Omental fat pad (tissue), 3 donors: ENCODE measurements at regions not wholly inside any gene's neighbourhood (a gene's known extent, or its start where the extent isn't known, plus 50 kb on each side); places are given as distances from the start of the nearest gene placed in this dataset.

Experiments
- ATAC-seq: fragments of 150-250 bp; one replicate; pipeline ENCODE4 v1.9.1; 2016; ENCODE audit warnings: mild to moderate bottlenecking, moderate library complexity; ENCODE audit not compliant: low FRiP score
- DNase-seq: peaks from one replicate; pipeline ENCODE4 v3.0.0-alpha.2; 2019; ENCODE audit warnings: low spot score
- TF ChIP-seq, protein P1 (sequence below), 3 donors: fragments of 450-650 bp; IDR thresholded peaks; one replicate each; pipeline ENCODE4 v1.5.1; 2016 to 2017; ENCODE audit warnings: antibody characterized with exemption in 3 of 3, mild to moderate bottlenecking in 3 of 3, moderate library complexity in 2 of 3

DNA sequence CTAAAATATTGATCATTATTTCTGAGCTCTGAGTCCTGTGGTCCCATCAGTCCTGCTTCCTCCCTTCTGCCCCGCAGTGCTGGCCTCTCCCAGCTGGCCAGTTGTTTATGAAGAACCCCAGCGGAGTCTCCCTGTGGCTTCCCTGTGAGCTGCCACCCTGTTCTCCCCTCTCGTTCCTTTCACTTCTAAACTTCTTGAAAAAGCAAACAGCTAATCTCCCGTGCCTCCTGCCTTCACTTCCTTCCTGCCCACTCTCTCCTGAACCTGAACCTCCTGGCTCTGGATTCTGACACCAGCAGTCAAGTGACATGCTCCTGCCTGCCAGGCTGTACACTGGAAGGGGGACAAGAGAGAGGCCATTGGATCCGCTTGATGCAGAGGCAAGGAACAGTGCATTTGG is 63.7 kb upstream of the ZPBP start:
- TF ChIP-seq, protein P1, sequence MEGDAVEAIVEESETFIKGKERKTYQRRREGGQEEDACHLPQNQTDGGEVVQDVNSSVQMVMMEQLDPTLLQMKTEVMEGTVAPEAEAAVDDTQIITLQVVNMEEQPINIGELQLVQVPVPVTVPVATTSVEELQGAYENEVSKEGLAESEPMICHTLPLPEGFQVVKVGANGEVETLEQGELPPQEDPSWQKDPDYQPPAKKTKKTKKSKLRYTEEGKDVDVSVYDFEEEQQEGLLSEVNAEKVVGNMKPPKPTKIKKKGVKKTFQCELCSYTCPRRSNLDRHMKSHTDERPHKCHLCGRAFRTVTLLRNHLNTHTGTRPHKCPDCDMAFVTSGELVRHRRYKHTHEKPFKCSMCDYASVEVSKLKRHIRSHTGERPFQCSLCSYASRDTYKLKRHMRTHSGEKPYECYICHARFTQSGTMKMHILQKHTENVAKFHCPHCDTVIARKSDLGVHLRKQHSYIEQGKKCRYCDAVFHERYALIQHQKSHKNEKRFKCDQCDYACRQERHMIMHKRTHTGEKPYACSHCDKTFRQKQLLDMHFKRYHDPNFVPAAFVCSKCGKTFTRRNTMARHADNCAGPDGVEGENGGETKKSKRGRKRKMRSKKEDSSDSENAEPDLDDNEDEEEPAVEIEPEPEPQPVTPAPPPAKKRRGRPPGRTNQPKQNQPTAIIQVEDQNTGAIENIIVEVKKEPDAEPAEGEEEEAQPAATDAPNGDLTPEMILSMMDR (IDR thresholded peaks at IDR 0.05) = no peak
- ATAC-seq (no peak), DNase-seq (no peak)

DNA sequence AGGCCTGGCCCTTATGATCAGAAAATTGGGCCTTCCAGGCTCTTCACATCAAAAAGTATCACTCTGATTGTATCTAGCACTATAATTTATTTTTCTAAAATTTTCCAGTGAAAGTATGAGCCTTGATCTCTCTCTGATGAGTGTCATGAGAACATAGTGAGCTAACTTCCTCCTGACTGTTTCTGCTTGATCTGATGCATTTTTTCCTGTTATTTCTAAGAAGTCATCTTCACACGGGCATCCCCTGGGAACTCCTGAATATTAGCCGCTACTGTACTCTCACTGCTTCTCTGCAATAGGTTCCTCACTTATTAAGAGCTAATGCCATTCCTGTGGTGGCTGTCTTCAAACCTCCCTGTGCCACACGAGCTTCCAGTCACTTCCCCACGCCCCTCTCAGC is 63.1 kb upstream of the ZPBP start:
- ATAC-seq (no peak), DNase-seq (no peak)
- TF ChIP-seq, protein P1 (IDR thresholded peaks at IDR 0.05) = no peak

GRCh38 chr7:50155755-50156154 is 62.7 kb upstream of the ZPBP start:
- no peak for DNase-seq
- TF ChIP-seq, protein P1 (IDR thresholded peaks at IDR 0.05) = no peak
- ATAC-seq = no peak

- TF ChIP-seq, protein P1 (IDR thresholded peaks at IDR 0.05) = no peak
- no peak for ATAC-seq
- DNase-seq = no peak
Observed at GRCh38 chr7:50153995-50154394, 60.9 kb upstream of the ZPBP start.

DNA sequence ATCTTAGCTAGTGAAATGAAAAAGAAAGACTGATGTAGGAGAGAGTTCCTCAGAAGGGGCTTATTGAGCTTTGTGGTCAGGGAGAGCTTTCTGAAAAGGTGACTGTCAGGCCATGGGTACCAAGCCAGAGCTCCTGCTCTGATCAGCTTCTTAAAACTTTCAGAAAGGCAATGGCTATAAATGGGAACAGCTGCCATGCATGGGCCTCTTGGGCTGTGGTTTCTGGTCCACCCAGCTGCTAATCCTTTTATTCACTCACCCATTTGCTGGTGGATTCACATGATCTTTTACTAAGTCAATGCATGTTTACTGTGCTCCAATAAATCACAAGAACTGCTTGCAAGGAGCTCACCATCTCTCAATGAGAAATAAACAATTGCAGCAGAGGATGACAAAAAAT is 60.1 kb upstream of the ZPBP start:
- DNase-seq = no peak
- TF ChIP-seq, protein P1 (IDR thresholded peaks at IDR 0.05) = no peak
- ATAC-seq = no peak

DNA sequence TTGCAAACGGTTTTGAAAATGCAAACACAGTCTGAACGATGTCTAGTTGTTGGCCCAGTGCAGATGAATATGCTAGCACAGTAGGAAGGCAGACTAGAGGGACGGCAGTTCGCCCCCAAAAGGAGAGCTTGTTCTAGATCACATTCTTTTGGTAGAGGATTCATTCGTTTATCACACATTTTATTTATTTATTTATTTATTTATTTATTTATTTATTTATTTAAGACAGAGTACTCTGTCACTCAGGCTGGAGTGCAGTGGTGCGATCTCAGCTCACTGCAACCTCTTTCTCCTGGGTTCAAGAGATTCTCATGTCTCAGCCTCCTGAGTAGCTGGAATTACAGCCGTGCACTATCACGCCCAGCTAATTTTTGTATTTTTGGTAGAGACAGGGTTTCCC is 59.4 kb upstream of the ZPBP start:
- ATAC-seq = no peak
- DNase-seq = no peak
- TF ChIP-seq, protein P1 (IDR thresholded peaks at IDR 0.05) = no peak

DNA sequence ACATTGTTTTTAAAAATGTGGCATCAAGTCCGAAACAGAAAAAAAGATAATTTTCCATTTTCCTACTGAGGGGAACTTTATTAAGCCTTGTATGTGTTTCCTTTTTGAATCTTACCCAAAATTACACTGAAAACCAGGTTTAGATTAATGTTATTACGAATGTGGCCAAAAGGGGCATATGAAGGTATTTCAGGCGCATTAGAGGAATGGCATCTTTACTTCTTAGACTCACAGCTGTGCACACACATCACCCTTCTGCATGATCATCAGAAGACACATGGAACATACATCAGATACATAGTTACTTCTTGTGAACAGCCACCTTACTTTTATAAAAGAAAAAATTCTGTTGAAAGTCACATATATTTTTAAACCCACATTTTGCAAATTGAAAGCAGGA is 58.6 kb upstream of the ZPBP start:
- ATAC-seq (no peak), DNase-seq (no peak)
- TF ChIP-seq, protein P1 (IDR thresholded peaks at IDR 0.05) = no peak
